Left lung (tissue), 4 donors: ENCODE measurements at regions not wholly inside any gene's neighbourhood (a gene's known extent, or its start where the extent isn't known, plus 50 kb on each side); places are given as distances from the start of the nearest gene placed in this dataset.

Experiments used
- ATAC-seq: fragments of 200-7000 bp; cut with Tn5 transposase; one replicate; pipeline ENCODE4 v1.9.1; 2020; ENCODE audit warnings: moderate library complexity
- DNase-seq, 4 donors: peaks; one replicate each; pipeline ENCODE4 v3.0.0-alpha.2; 2013 to 2020
- H3K27ac ChIP-seq, 2 donors: fragments of 200-600 bp; sonication (generic) in 1 of 2; one replicate each; pipeline versions ENCODE4 v1.5.0 to v1.8.0; 2020 to 2021
- H3K27me3 ChIP-seq, 2 donors: fragments of 200-600 bp; sonication (generic) in 1 of 2; one replicate each; pipeline versions ENCODE4 v1.5.0 to v1.8.0; 2020 to 2021
- H3K36me3 ChIP-seq, 2 donors: fragments of 200-600 bp; sonication (generic) in 1 of 2; one replicate each; pipeline versions ENCODE4 v1.5.0 to v1.8.0; 2020 to 2021
- H3K4me1 ChIP-seq, 2 donors: fragments of 200-600 bp; one replicate each; pipeline ENCODE4 v1.8.0; 2021
- H3K4me3 ChIP-seq, 2 donors: fragments of 200-600 bp; sonication (generic) in 1 of 2; one replicate each; pipeline versions ENCODE4 v1.5.0 to v1.8.0; 2020 to 2021; ENCODE audit warnings: mild to moderate bottlenecking in 1 of 2
- H3K9me3 ChIP-seq, 2 donors: fragments of 200-600 bp; sonication (generic) in 1 of 2; one replicate each; pipeline versions ENCODE4 v1.5.0 to v1.8.0; 2020 to 2021
- intact Hi-C, 2 donors: fragments of 100-400 bp; cut with DNase I; formaldehyde crosslinking; loops; one replicate each; pipeline versions ENCODE4 v1.11.2 to v1.14.2; 2022
- TF ChIP-seq, protein P1 (sequence below), 2 donors: fragments of 200-600 bp; sonication (generic) in 1 of 2; IDR thresholded peaks; one replicate each; pipeline versions ENCODE4 v1.5.0 to v1.8.0; 2021; ENCODE audit warnings: antibody characterized with exemption in 2 of 2
- donor health status: DM: no; HTN: yes; CAD: no.
- donor health status: DM: no; HTN: no; CAD: no.

DNA sequence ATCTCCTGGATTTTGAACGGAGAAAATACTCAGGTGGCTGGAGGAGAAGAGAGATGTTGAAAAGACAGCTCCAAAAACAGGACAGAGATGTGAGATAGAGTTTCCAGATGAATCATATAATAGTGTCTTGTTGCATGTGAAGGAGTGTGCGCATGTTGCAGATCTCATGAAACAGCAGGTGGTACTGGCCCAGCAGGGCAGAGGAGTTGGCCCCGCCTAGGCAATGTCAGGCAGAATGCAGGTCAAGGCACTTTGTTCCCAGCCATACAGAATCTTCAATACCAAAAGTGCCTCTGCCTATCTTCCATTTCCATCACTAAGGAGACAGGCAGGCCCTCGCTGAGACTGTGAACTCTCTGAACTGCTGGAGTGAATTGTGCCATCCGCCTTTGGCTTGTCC, 63.9 kb upstream of the FAT1 start:
- H3K4me1 ChIP-seq, result no peaks in the 10 kb centered on the region
- no peaks in the 10 kb centered on the region for H3K36me3 ChIP-seq
- no peak overlapping the region for H3K4me3 ChIP-seq
- no peak for ATAC-seq
- H3K27me3 ChIP-seq, result no peaks in the 10 kb centered on the region
- no peak for DNase-seq
- intact Hi-C loops, result no loop called here
- TF ChIP-seq, protein P1, sequence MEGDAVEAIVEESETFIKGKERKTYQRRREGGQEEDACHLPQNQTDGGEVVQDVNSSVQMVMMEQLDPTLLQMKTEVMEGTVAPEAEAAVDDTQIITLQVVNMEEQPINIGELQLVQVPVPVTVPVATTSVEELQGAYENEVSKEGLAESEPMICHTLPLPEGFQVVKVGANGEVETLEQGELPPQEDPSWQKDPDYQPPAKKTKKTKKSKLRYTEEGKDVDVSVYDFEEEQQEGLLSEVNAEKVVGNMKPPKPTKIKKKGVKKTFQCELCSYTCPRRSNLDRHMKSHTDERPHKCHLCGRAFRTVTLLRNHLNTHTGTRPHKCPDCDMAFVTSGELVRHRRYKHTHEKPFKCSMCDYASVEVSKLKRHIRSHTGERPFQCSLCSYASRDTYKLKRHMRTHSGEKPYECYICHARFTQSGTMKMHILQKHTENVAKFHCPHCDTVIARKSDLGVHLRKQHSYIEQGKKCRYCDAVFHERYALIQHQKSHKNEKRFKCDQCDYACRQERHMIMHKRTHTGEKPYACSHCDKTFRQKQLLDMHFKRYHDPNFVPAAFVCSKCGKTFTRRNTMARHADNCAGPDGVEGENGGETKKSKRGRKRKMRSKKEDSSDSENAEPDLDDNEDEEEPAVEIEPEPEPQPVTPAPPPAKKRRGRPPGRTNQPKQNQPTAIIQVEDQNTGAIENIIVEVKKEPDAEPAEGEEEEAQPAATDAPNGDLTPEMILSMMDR (IDR thresholded peaks at IDR 0.05), result no peak
- no peaks in the 10 kb centered on the region for H3K9me3 ChIP-seq
- no peak overlapping the region for H3K27ac ChIP-seq

DNA sequence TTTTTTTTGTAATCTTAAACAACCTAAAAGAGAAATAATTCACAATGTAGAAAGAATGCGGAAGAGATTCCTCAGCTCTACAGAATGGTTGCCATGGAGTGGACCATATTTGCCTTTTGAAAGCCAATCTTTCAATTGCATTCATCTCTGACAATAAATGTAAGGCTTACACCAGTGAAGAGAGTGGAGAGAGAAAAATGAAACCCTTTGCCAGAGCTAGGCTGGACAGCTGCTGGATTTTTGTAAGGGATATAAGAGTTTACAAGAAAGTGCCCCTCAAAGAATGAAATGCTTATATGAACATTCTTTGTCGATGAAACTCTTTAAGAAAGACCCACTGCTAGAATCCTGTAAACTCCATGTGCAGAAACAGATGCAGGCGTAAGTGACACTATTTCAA, 66.0 kb upstream of the FAT1 start:
- intact Hi-C loops, result no loop called here
- Histone ChIP-seq H3K4me3 (no peak overlapping the region), H3K27me3 (no peaks in the 10 kb centered on the region), H3K4me1 (no peaks in the 10 kb centered on the region), H3K36me3 (no peaks in the 10 kb centered on the region), H3K27ac (no peak overlapping the region), H3K9me3 (no peaks in the 10 kb centered on the region)
- ATAC-seq, result no peak
- TF ChIP-seq, protein P1 (IDR thresholded peaks at IDR 0.05), result no peak
- DNase-seq, result no peak

DNA sequence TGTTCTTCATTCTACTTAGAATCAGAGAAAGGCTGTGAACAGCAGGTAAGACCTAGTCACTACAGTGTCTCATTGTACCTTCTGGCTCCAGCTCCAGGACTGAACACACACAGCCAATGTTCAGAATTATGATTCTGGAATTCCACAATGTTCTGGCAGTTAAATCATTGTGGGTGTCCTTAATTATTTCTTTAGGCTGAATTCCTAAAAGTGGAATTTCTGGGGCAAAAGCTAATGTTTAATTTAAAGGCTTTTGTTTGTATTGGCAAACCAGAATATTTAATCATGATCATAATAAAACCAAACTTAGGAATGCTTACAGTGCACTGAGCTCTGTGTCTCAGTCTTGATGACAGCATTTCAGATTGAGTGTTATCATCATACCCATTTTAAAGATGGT, 67.0 kb upstream of the FAT1 start:
- intact Hi-C loops, result no loop called here
- TF ChIP-seq, protein P1 (IDR thresholded peaks at IDR 0.05), result no peak
- no peak for DNase-seq
- H3K36me3 ChIP-seq, result no peaks in the 10 kb centered on the region
- no peaks in the 10 kb centered on the region for H3K9me3 ChIP-seq
- H3K4me1 ChIP-seq, result no peaks in the 10 kb centered on the region
- no peaks in the 10 kb centered on the region for H3K27me3 ChIP-seq
- ATAC-seq, result no peak
- H3K4me3 ChIP-seq, result no peak overlapping the region
- H3K27ac ChIP-seq, result no peak overlapping the region

DNA sequence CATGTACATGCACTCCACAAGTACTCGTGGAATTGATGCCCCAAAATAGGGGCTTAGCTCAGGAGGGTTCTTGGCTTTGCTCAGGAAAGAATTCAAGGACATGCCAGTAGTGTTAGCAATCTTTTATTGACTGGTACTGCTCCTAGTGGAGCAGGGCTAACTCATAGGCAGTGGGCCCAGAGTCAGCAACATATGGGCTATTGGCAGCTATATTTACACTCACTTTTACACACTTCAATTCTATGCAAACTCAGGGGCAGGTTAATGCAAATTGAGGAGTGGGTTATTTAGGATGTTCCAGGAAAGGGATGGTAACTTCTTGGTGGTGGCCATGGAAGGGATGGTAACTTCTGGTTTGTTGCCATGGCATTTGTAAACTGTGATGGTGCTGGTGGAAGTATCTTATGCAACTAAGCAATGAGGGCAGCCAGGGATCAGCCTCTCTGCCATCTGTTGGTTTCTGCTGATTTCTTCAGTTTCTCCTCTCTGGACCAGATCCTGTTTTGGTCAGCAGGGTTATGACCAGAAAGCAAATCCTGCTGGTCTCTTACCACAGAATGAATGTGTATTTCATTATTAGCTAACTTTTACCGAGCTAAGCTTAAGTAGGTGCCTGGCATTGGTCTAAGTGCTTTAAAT, 69.2 kb upstream of the FAT1 start:
- no peak overlapping the region for H3K4me3 ChIP-seq

DNA sequence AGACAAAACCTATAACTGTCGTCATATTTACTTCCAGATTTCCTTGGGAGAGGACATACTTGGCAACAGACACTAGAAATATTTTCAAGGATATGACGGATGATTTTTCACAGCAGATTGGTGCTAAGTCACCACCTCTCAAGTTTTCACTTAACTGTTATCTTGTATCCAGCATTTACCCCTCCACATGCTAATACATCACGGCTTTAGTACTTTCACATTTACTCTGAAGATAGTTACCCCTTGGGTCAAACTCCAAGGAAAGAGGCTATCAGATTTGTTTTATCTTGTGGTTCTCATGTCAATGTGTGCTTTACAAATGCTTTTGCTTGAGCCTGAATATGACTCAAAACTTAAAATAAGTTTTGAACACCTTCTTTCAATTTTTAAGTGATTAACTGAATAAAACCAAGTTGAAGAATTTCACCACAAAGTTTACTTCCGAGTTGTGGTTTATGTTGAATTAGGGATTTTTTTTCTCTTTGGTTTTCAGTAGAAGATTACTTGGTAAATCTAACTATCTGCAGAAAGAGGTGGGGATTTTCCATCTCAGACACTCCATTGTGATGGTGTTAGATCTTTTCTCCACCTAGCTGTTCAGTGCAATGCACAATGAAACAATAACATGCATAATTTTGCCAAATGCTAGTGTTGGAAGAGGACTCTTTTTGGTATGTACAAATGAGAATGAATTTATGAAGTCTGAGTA, 75.4 kb upstream of the FAT1 start:
- DNase-seq, result no peak
- TF ChIP-seq, protein P1 (IDR thresholded peaks at IDR 0.05), result no peak
- H3K4me1 ChIP-seq, result no peaks in the 10 kb centered on the region
- intact Hi-C loops, result no loop called here
- no peak overlapping the region for H3K4me3 ChIP-seq
- no peak for ATAC-seq
- H3K9me3 ChIP-seq, result no peaks in the 10 kb centered on the region
- H3K36me3 ChIP-seq, result no peaks in the 10 kb centered on the region
- no peaks in the 10 kb centered on the region for H3K27me3 ChIP-seq
- no peak overlapping the region for H3K27ac ChIP-seq

More for the DNA sequence above, 69.2 kb upstream of the FAT1 start:
- Histone ChIP-seq H3K4me1 (no peaks in the 10 kb centered on the region), H3K27me3 (no peaks in the 10 kb centered on the region), H3K27ac (no peak overlapping the region), H3K36me3 (no peaks in the 10 kb centered on the region), H3K9me3 (no peaks in the 10 kb centered on the region)
- ATAC-seq (no peak), DNase-seq (no peak)
- intact Hi-C loops, result no loop called here
- TF ChIP-seq, protein P1 (IDR thresholded peaks at IDR 0.05), result no peak
